Glomerular endothelial cell (primary cell): ENCODE measurements at regions not wholly inside any gene's neighbourhood (a gene's known extent, or its start where the extent isn't known, plus 50 kb on each side); places are given as distances from the start of the nearest gene placed in this dataset.
"Not testable (repeated sequence)": the region's sequence is repeated elsewhere in the genome, so short reads cannot be mapped to it uniquely, and the experiment has no call there.

Source experiments
- DNase-seq: peaks from one replicate; pipeline ENCODE4 v3.0.0-alpha.2; 2011; ENCODE audit warnings: low read depth, low spot score; ENCODE audit errors: extremely low read depth

- DNase-seq = no peak
Measured at GRCh38 chr7:46945328-46945727, 636.6 kb downstream of the TNS3 start.

GRCh38 chr7:46943996-46944395 lies 637.9 kb downstream of the TNS3 start:
- no peak for DNase-seq

- DNase-seq = no peak
Measured at GRCh38 chr7:46942574-46942973, 639.3 kb downstream of the TNS3 start.

- no peak for DNase-seq
Measured at GRCh38 chr7:46940178-46940577, 641.7 kb downstream of the TNS3 start.

GRCh38 chr7:46939558-46939957 lies 642.4 kb downstream of the TNS3 start:
- no peak for DNase-seq

- no peak for DNase-seq
Measured at GRCh38 chr7:46939089-46939488, 642.8 kb downstream of the TNS3 start.

GRCh38 chr7:46937826-46938225 lies 644.1 kb downstream of the TNS3 start:
- DNase-seq = no peak

- no peak for DNase-seq
Measured at GRCh38 chr7:46934198-46934825, 647.6 kb downstream of the TNS3 start.

GRCh38 chr7:46933596-46933995 lies 648.3 kb downstream of the TNS3 start:
- DNase-seq = no peak

GRCh38 chr7:46932676-46933424 lies 649.1 kb downstream of the TNS3 start:
- no peak for DNase-seq

GRCh38 chr7:46932306-46932675 lies 649.6 kb downstream of the TNS3 start:
- DNase-seq = no peak

GRCh38 chr7:46930366-46930765 lies 651.5 kb downstream of the TNS3 start:
- no peak for DNase-seq

GRCh38 chr7:46929359-46929758 lies 652.6 kb downstream of the TNS3 start:
- DNase-seq = no peak

GRCh38 chr7:46928719-46929118 lies 653.2 kb downstream of the TNS3 start:
- no peak for DNase-seq

GRCh38 chr7:46927131-46927810 lies 654.6 kb downstream of the TNS3 start:
- no peak for DNase-seq

- DNase-seq = no peak
Measured at GRCh38 chr7:46916581-46916980, 665.3 kb downstream of the TNS3 start.

GRCh38 chr7:46912692-46913091 lies 669.2 kb downstream of the TNS3 start:
- no peak for DNase-seq

- no peak for DNase-seq
Measured at GRCh38 chr7:46909601-46910051, 672.3 kb downstream of the TNS3 start.

GRCh38 chr7:46908770-46909169 lies 673.1 kb downstream of the TNS3 start:
- DNase-seq = no peak

- not testable (repeated sequence) for DNase-seq
Measured at GRCh38 chr7:46904523-46904922, 677.4 kb downstream of the TNS3 start.

GRCh38 chr7:46902463-46902862 lies 679.4 kb downstream of the TNS3 start:
- DNase-seq = no peak
